K562 (cell line): ENCODE measurements at regions not wholly inside any gene's neighbourhood (a gene's known extent, or its start where the extent isn't known, plus 50 kb on each side); places are given as distances from the start of the nearest gene placed in this dataset.

ENCODE experiments used
- ATAC-seq: fragments of 200-7000 bp; cut with Tn5 transposase; 3 replicates; pipeline ENCODE4 v1.9.1; 2020; ENCODE audit warnings: moderate library complexity
- BruUV-seq: library from RNA; stranded (reverse); fragments of 400-500 nt; replicated peaks from 2 replicates; lab custom pipeline; 2021; lab: Mats Ljungman, UMichigan
- CTCF ChIA-PET: fragments of 300-600 bp; formaldehyde crosslinking; extraction: SDS; loops from one replicate; lab custom pipeline; 2021; ENCODE audit warnings: low intra/inter-chr PET ratio; lab: Yijun Ruan, JAX
- POLR2A ChIA-PET: fragments of 300-600, 350-650 bp; sonication (Branson Sonifier 250); formaldehyde crosslinking; extraction: SDS; loops from one replicate; lab custom pipeline; 2021; ENCODE audit warnings: antibody characterized with exemption, inconsistent platforms; lab: Yijun Ruan, JAX
- DNase-seq, 4 experiments: peaks; one replicate each; pipeline versions ENCODE4 v3.0.0 to v3.0.0-alpha.2; 2011 to 2018; ENCODE audit warnings: low spot score in 3 of 4, mixed read lengths in 3 of 4; ENCODE audit errors: extremely low read depth in 1 of 4
- FAIRE-seq: peaks from 2 replicates; lab custom pipeline; 2011; peaks lifted over from hg19 to GRCh38; lab: Jason Lieb, UNC
- H2AFZ ChIP-seq: 2 replicates; pipeline ENCODE4 v1.6.0; 2011; ENCODE audit warnings: low read depth, low read length, control low read depth, inconsistent platforms
- H3K27ac ChIP-seq: fragments of 200-600 bp; 3 replicates; pipeline ENCODE4 v1.8.0; 2011; ENCODE audit warnings: low read depth, mild to moderate bottlenecking, control low read depth, inconsistent platforms, low read length, moderate library complexity, mixed read lengths; ENCODE audit errors: extremely low read depth
- H3K27me3 ChIP-seq, 2 experiments: fragments of 300-600 bp in 1 of 2; 2 replicates in 1 of 2; 3 replicates in 1 of 2; pipeline versions ENCODE4 v1.6.0 to v1.8.0; 2011; ENCODE audit warnings: inconsistent platforms in 2 of 2, low read length in 2 of 2, mild to moderate bottlenecking in 1 of 2, mixed read lengths in 1 of 2, moderate library complexity in 1 of 2; ENCODE audit not compliant: control insufficient read depth in 2 of 2, insufficient read depth in 2 of 2
- H3K36me3 ChIP-seq: fragments of 300-600 bp; 3 replicates; pipeline ENCODE4 v1.8.0; 2011; ENCODE audit warnings: mild to moderate bottlenecking, low read length, inconsistent platforms; ENCODE audit not compliant: control insufficient read depth, insufficient read depth
- H3K4me1 ChIP-seq, 2 experiments: fragments of 200-600 bp in 1 of 2; replicated peaks in 1 of 2; 2 replicates in 1 of 2; 3 replicates in 1 of 2; pipeline versions ENCODE4 v1.5.1 to v1.8.0; 2011; ENCODE audit warnings: inconsistent platforms in 2 of 2, low read length in 2 of 2, mild to moderate bottlenecking in 1 of 2, mixed read lengths in 1 of 2, moderate library complexity in 1 of 2; ENCODE audit not compliant: control insufficient read depth in 2 of 2, insufficient read depth in 2 of 2
- H3K4me2 ChIP-seq: 2 replicates; pipeline ENCODE4 v1.6.1; 2011; ENCODE audit warnings: low read length, control low read depth, inconsistent platforms, mixed read lengths; ENCODE audit not compliant: insufficient read depth
- H3K4me3 ChIP-seq: fragments of 200-600 bp; sonication (generic), shearing (Covaris generic); 2 replicates; pipeline ENCODE4 v1.5.1; 2016; ENCODE audit warnings: control low read depth, inconsistent platforms
- H3K79me2 ChIP-seq: fragments of 200-600 bp; 3 replicates; pipeline ENCODE4 v1.8.0; 2011; ENCODE audit warnings: low read length, inconsistent platforms; ENCODE audit not compliant: control insufficient read depth, insufficient read depth
- H3K9ac ChIP-seq, 2 experiments: 2 replicates each; pipeline versions ENCODE4 v1.6.0 to v1.6.1; 2011; ENCODE audit warnings: low read depth in 2 of 2, low read length in 2 of 2, control low read depth in 1 of 2, inconsistent platforms in 1 of 2, mild to moderate bottlenecking in 1 of 2, mixed read lengths in 1 of 2; ENCODE audit not compliant: insufficient read depth in 1 of 2
- H3K9me1 ChIP-seq: one replicate; pipeline ENCODE4 v1.6.0; 2011; ENCODE audit warnings: inconsistent platforms, mild to moderate bottlenecking, low read length, moderate library complexity; ENCODE audit not compliant: control insufficient read depth, insufficient read depth
- H3K9me3 ChIP-seq: replicated peaks from 2 replicates; pipeline ENCODE4 v1.5.1; 2011; ENCODE audit warnings: low read depth, low read length, inconsistent platforms; ENCODE audit not compliant: control insufficient read depth, insufficient read depth
- H4K20me1 ChIP-seq: replicated peaks from 2 replicates; pipeline ENCODE4 v1.6.1; 2011; ENCODE audit warnings: low read length, inconsistent platforms, mixed read lengths; ENCODE audit not compliant: control insufficient read depth, insufficient read depth
- ARNT ChIP-seq, 2 experiments: fragments of 450-650 bp; IDR thresholded peaks; 2 replicates each; pipeline ENCODE4 v1.6.1; 2016; ENCODE audit warnings: mild to moderate bottlenecking in 1 of 2
- BMI1 ChIP-seq: fragments of 150-350 bp; IDR thresholded peaks from 2 replicates; pipeline ENCODE4 v1.6.1; 2014; ENCODE audit warnings: low read length
- EGR1 ChIP-seq: fragments of 450-650 bp; conservative IDR thresholded peaks from 2 replicates; pipeline ENCODE4 v1.6.1; 2017; ENCODE audit warnings: mild to moderate bottlenecking
- HES1 ChIP-seq: fragments of 450-650 bp; IDR thresholded peaks from 2 replicates; pipeline ENCODE4 v1.6.1; 2016; ENCODE audit warnings: low read depth, mild to moderate bottlenecking, moderate library complexity
- NR2C1 ChIP-seq, 2 experiments: fragments of 450-650 bp; IDR thresholded peaks; 2 replicates each; pipeline ENCODE4 v1.6.1; 2017; ENCODE audit warnings: mild to moderate bottlenecking in 2 of 2, antibody characterized with exemption in 1 of 2, inconsistent platforms in 1 of 2, missing compliant biosample characterization in 1 of 2, missing genetic modification characterization in 1 of 2
- SIRT6 ChIP-seq: IDR thresholded peaks from one replicate; pipeline ENCODE4 v1.6.1; 2012; ENCODE audit warnings: low read depth, mild to moderate bottlenecking, control low read depth, inconsistent platforms, low read length, moderate library complexity
- SMARCA5 ChIP-seq: fragments of 450-650 bp; IDR thresholded peaks from 2 replicates; pipeline ENCODE4 v1.6.1; 2016
- ZNF518B ChIP-seq: fragments of 250-450 bp; sonication (Bioruptor Pico); IDR thresholded peaks from 2 replicates; pipeline ENCODE4 v1.5.0; 2021; ENCODE audit warnings: mild to moderate bottlenecking, moderate library complexity
- WGBS: fragments of 100-300 bp; shearing (Covaris generic); methylation state at CpG from one replicate; pipeline ENCODE4 v1.1.6; 2016; ENCODE audit warnings: low coverage, mixed read lengths; ENCODE audit not compliant: insufficient coverage; ENCODE audit errors: missing lambda C conversion rate; 5-methylcytosine and 5-hydroxymethylcytosine counted together
- in situ Hi-C: fragments of 300-500 bp; cut with MboI; formaldehyde crosslinking; loops from 4 replicates; pipeline ENCODE4 v1.15.0; 2018; ENCODE audit warnings: inconsistent platforms, mixed read lengths
- intact Hi-C: fragments of 100-400 bp; cut with micrococcal nuclease; formaldehyde crosslinking; loops from 2 replicates; pipeline ENCODE4 v1.14.2; 2022
- TF ChIP-seq, protein P1 (sequence below): fragments of 250-450 bp; sonication (Bioruptor Pico); IDR thresholded peaks from 2 replicates; pipeline ENCODE4 v1.4.0; 2020; ENCODE audit warnings: mild to moderate bottlenecking

DNA sequence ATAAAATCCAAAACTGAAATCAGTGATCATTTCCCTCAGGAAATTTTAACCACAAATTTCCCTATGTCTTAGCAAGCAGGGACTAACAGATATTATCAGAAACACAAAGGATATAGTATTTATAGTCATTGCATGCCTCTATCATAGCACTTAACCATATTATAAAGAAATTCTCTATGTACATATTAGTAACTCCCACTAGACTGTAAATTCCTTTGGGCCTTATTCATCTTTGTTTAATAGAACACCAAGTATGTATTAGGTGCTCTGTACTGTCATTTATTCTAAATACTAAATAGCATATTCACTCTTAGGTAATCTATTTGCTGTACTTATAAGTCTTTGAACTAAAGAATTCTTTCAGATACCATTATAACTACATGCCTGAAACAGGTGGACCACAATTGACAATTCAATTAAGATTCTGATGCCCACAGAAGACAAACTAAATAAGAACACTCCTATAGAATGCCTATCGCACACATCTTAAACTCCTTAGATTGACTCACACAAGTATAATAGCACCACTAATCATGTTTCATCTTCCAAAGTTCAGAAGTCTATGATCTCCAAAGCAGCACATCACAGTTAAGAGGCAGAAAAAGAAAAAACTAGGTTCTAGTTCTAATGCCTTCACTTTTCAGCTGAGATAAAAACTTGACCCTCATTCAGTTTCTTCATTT, 134.1 kb downstream of the FSCB start:
- TF ChIP-seq NR2C1 (IDR thresholded peaks at IDR 0.05) (no peak), NR2C1 (tag; IDR thresholded peaks at IDR 0.05) (no peak), BMI1 (no peak), ARNT (IDR thresholded peaks at IDR 0.05) (no peak), SIRT6 (no peak), SMARCA5 (no peak), EGR1 (no peak), ZNF518B (no peak), HES1 (no peak)
- TF ChIP-seq, protein P1, sequence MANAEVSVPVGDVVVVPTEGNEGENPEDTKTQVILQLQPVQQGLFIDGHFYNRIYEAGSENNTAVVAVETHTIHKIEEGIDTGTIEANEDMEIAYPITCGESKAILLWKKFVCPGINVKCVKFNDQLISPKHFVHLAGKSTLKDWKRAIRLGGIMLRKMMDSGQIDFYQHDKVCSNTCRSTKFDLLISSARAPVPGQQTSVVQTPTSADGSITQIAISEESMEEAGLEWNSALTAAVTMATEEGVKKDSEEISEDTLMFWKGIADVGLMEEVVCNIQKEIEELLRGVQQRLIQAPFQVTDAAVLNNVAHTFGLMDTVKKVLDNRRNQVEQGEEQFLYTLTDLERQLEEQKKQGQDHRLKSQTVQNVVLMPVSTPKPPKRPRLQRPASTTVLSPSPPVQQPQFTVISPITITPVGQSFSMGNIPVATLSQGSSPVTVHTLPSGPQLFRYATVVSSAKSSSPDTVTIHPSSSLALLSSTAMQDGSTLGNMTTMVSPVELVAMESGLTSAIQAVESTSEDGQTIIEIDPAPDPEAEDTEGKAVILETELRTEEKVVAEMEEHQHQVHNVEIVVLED (CRISPR knock-in tag) = no peak
- Histone ChIP-seq H3K9ac (no peak overlapping the region), H3K4me1 (no peaks in the 10 kb centered on the region), H3K27ac (no peak overlapping the region), H3K36me3 (no peaks in the 10 kb centered on the region), H3K9me3 (no peaks in the 10 kb centered on the region), H3K27me3 (no peaks in the 10 kb centered on the region), H2AFZ (no peak overlapping the region), H4K20me1 (no peaks in the 10 kb centered on the region), H3K4me2 (no peak overlapping the region), H3K4me3 (no peak overlapping the region), H3K79me2 (no peaks in the 10 kb centered on the region), H3K9me1 (no peaks in the 10 kb centered on the region)
- POLR2A ChIA-PET = no interaction called here
- WGBS = 10% methylated on average over 1 of the region's 1 CpG
- intact Hi-C loops (no loop called here), in situ Hi-C loops (no loop called here)
- no peak for DNase-seq
- ATAC-seq = no peak
- no peak for FAIRE-seq
- CTCF ChIA-PET = no interaction called here
- BruUV-seq = no TSS peak
